Uterus (tissue), 3 donors: ENCODE measurements at regions not wholly inside any gene's neighbourhood (a gene's known extent, or its start where the extent isn't known, plus 50 kb on each side); places are given as distances from the start of the nearest gene placed in this dataset.

ENCODE experiments used
- DNase-seq, 2 donors: peaks; one replicate each; pipeline ENCODE4 v3.0.0-alpha.2; 2019 to 2020
- H3K27ac ChIP-seq, 2 donors: fragments of 200-600 bp; sonication (generic); 1 replicate in 1 of 2; 2 replicates in 1 of 2; pipeline ENCODE4 v1.5.1; 2016 to 2018
- H3K27me3 ChIP-seq, 2 donors: fragments of 200-600 bp; sonication (generic); one replicate each; pipeline ENCODE4 v1.5.1; 2018 to 2019; ENCODE audit warnings: control low read depth in 1 of 2
- H3K36me3 ChIP-seq, 2 donors: fragments of 200-600 bp; sonication (generic); one replicate each; pipeline ENCODE4 v1.5.1; 2019; ENCODE audit warnings: control low read depth in 1 of 2
- H3K4me1 ChIP-seq, 2 donors: fragments of 200-600 bp; sonication (generic); one replicate each; pipeline ENCODE4 v1.5.1; 2018 to 2019; ENCODE audit warnings: control low read depth in 1 of 2
- H3K4me3 ChIP-seq, 2 donors: fragments of 200-600 bp; sonication (generic); 1 replicate in 1 of 2; 2 replicates in 1 of 2; pipeline ENCODE4 v1.5.1; 2018 to 2019; ENCODE audit warnings: mild to moderate bottlenecking in 1 of 2
- H3K9me3 ChIP-seq, 2 donors: fragments of 200-600 bp; sonication (generic); one replicate each; pipeline ENCODE4 v1.5.1; 2019; ENCODE audit warnings: control low read depth in 1 of 2
- POLR2A ChIP-seq, 2 donors: fragments of 450-650 bp; IDR thresholded peaks; one replicate each; pipeline ENCODE4 v1.6.1; 2016; ENCODE audit warnings: antibody characterized with exemption in 2 of 2, mild to moderate bottlenecking in 1 of 2, moderate library complexity in 1 of 2
- intact Hi-C: fragments of 100-400 bp; cut with DNase I; formaldehyde crosslinking; loops from one replicate; pipeline ENCODE4 v1.15.1; 2023; ENCODE audit warnings: low total_unique reads
- TF ChIP-seq, protein P1 (sequence below), 4 experiments: fragments of 200-600 bp in 2 of 4; fragments of 450-650 bp in 2 of 4; sonication (generic) in 2 of 4; IDR thresholded peaks; one replicate each; pipeline ENCODE4 v1.5.1; 2016 to 2019; ENCODE audit warnings: antibody characterized with exemption in 4 of 4, mild to moderate bottlenecking in 2 of 4, moderate library complexity in 1 of 4
- donor health status: DM: yes; HTN: yes; CAD: no.

DNA sequence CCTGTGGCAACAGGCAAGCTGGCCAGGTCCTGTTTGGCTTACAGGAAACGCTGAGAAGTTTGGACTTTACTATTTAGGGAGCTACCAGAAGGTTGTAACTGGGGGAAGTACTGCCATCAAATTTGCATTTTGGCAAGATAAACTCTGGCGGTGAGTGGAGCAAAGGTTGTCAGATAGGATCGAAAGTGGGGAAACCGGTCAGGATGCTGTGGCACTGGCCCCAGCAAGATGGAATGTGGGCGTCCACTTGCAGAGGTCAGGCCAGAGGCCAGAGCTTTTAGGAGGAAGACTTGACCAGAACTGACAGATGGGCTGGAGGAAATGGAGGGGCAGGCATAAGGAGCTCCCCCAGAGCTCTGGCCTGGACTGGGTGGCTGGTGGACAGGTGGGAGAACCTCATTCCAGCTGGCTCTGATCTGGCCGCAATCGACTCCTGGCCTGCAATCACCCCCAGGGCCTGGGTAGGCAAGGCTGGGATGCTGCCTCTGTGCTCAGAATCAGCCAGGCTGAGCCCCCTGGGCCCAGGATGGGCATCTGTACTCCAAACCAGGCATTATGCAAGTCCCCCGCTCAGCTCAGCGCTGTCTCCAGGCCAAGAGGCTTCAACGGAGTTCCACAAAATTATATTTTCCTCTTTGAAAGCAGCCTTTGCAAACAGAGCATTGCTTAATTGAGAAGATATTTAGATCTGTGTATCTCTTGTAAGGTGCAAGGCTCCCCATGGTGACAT, 178.3 kb upstream of the NECTIN1 start:
- H3K36me3 ChIP-seq: no peaks in the 10 kb centered on the region
- no peak overlapping the region for H3K27ac ChIP-seq
- H3K4me1 ChIP-seq: no peaks in the 10 kb centered on the region
- H3K27me3 ChIP-seq: no peaks in the 10 kb centered on the region
- no peak for DNase-seq
- no peak for TF ChIP-seq POLR2A (IDR thresholded peaks at IDR 0.05)
- TF ChIP-seq, protein P1, sequence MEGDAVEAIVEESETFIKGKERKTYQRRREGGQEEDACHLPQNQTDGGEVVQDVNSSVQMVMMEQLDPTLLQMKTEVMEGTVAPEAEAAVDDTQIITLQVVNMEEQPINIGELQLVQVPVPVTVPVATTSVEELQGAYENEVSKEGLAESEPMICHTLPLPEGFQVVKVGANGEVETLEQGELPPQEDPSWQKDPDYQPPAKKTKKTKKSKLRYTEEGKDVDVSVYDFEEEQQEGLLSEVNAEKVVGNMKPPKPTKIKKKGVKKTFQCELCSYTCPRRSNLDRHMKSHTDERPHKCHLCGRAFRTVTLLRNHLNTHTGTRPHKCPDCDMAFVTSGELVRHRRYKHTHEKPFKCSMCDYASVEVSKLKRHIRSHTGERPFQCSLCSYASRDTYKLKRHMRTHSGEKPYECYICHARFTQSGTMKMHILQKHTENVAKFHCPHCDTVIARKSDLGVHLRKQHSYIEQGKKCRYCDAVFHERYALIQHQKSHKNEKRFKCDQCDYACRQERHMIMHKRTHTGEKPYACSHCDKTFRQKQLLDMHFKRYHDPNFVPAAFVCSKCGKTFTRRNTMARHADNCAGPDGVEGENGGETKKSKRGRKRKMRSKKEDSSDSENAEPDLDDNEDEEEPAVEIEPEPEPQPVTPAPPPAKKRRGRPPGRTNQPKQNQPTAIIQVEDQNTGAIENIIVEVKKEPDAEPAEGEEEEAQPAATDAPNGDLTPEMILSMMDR (IDR thresholded peaks at IDR 0.05): no peak
- intact Hi-C loops: no loop called here
- H3K4me3 ChIP-seq: no peak overlapping the region
- H3K9me3 ChIP-seq: no peaks in the 10 kb centered on the region

DNA sequence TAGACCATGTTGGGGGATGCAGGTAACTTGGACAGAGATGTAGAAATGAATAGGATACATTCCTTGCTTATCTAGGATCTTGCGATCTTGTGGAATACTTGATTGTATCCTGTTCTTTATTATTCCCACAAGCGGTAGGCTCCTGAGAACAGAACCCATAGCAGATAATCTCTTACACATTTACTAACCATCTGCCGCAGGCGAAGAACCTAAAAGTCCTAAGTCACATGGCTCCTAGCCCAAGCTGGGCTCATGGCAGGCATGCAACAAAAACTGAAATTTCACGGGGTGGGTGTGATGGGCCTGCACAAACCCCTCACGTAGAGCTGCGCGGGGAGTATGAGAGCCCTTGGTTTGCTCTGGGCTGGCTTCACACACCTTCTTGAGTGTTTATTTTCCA, 177.4 kb upstream of the NECTIN1 start:
- Histone ChIP-seq H3K4me1 (no peaks in the 10 kb centered on the region), H3K9me3 (no peaks in the 10 kb centered on the region), H3K27me3 (no peaks in the 10 kb centered on the region), H3K27ac (no peak overlapping the region), H3K4me3 (no peak overlapping the region), H3K36me3 (no peaks in the 10 kb centered on the region)
- TF ChIP-seq, protein P1 (IDR thresholded peaks at IDR 0.05): no peak
- TF ChIP-seq POLR2A (IDR thresholded peaks at IDR 0.05): no peak
- intact Hi-C loops: no loop called here
- no peak for DNase-seq

DNA sequence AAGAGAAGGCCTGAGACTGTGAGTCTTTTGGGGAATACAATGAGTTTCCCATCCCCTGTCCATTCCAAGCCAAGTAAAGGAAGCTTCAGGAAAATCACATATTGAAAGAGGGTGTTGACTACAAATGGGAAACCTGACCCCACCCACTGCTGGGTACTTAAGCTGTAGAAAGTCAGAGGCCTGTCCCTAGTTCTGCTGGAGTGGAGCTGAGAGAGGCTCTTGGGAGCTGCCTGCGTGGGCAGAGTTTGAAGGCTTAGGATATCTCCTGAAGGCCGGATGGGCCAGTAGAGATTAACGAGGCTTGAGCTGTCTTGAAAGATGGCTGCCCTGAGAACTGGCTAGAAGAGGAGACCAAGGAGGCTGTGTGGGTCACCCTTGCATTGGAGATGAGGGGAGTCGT, 176.2 kb upstream of the NECTIN1 start:
- no peak overlapping the region for H3K4me3 ChIP-seq
- no peak for DNase-seq
- H3K27ac ChIP-seq: no peak overlapping the region
- no peaks in the 10 kb centered on the region for H3K27me3 ChIP-seq
- no peaks in the 10 kb centered on the region for H3K9me3 ChIP-seq
- no peaks in the 10 kb centered on the region for H3K4me1 ChIP-seq
- H3K36me3 ChIP-seq: no peaks in the 10 kb centered on the region
- intact Hi-C loops: no loop called here
- TF ChIP-seq, protein P1 (IDR thresholded peaks at IDR 0.05): no peak
- no peak for TF ChIP-seq POLR2A (IDR thresholded peaks at IDR 0.05)

DNA sequence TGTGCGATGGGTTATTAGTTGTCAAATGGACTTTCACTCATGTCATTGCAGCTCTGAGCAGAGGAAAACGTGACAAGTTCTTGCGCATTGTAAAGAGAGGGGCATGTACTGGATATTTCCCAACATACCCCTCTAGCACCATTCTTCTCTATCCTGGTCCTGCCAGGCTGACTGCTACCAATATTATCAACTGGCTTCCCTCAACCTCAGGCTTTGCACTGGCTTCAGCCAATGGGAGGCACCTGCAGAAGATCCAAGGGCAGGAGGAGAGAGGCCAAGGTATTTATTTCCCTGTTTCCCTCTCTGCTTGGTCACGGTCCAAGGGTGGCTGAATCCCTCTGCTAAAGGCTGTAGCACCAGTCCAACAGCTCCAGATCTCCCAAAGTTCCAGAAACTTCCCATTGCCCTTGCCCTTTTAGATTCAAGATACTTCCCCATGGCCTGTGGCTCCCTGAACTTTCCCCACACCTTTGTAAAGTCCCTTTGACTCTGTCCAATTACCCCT, 175.6 kb upstream of the NECTIN1 start:
- H3K4me1 ChIP-seq: no peaks in the 10 kb centered on the region
- DNase-seq: no peak
- intact Hi-C loops: no loop called here
- H3K36me3 ChIP-seq: no peaks in the 10 kb centered on the region
- H3K9me3 ChIP-seq: no peaks in the 10 kb centered on the region
- no peak overlapping the region for H3K27ac ChIP-seq
- no peaks in the 10 kb centered on the region for H3K27me3 ChIP-seq
- H3K4me3 ChIP-seq: no peak overlapping the region
- no peak for TF ChIP-seq POLR2A (IDR thresholded peaks at IDR 0.05)
- TF ChIP-seq, protein P1 (IDR thresholded peaks at IDR 0.05): no peak

DNA sequence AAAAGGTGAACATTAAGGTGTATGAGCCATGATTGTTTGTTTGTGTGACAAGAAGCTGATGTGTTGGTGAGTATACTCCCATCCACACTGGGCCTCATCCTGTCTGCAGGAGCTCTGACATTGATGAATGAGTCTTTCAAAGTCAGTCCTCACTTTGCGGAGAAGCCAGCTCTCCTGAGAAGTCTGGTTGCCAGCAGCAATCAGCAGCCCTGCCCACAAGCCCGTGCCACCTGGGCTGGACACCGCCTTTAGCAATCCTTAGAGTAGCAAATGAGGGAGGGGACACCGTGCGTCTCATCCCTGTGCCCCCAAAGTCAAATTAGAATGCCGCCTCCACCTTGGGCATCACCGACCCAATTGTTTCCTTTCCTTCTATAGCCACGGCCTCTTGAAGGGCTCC, 174.8 kb upstream of the NECTIN1 start:
- intact Hi-C loops: no loop called here
- Histone ChIP-seq H3K4me1 (no peaks in the 10 kb centered on the region), H3K27ac (no peak overlapping the region), H3K9me3 (no peaks in the 10 kb centered on the region), H3K27me3 (no peaks in the 10 kb centered on the region), H3K4me3 (no peak overlapping the region), H3K36me3 (no peaks in the 10 kb centered on the region)
- no peak for TF ChIP-seq POLR2A (IDR thresholded peaks at IDR 0.05)
- DNase-seq: no peak
